ENCODE measurements at regions not wholly inside any gene's neighbourhood (a gene's known extent, or its start where the extent isn't known, plus 50 kb on each side); places are given as distances from the start of the nearest gene placed in this dataset.

DNA sequence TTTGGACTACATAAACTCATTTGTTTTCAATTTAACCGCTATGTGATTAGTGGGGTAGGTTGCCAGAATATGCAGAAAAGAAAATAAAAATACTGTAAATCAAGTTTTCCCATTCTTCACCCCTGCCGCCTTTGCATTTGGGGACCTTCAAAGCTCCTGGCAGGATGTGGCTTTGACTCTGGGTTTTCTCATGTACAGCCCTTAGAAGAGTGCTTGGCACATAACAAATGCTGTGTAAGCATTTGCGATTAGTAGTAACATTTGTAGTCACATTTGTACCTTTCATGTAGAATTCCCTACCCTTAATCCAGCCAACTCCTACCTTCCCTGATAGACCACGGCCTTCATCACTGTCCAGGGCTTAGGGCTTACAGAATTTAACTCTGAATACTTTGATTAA, 262.6 kb downstream of the MREG start:
- H3K4me3 ChIP-seq (ENCODE audit: control insufficient read depth, low read depth, low read length), result no peak overlapping the region
- no peak for DNase-seq (ENCODE audit: low read depth)
- TF ChIP-seq, protein P1, sequence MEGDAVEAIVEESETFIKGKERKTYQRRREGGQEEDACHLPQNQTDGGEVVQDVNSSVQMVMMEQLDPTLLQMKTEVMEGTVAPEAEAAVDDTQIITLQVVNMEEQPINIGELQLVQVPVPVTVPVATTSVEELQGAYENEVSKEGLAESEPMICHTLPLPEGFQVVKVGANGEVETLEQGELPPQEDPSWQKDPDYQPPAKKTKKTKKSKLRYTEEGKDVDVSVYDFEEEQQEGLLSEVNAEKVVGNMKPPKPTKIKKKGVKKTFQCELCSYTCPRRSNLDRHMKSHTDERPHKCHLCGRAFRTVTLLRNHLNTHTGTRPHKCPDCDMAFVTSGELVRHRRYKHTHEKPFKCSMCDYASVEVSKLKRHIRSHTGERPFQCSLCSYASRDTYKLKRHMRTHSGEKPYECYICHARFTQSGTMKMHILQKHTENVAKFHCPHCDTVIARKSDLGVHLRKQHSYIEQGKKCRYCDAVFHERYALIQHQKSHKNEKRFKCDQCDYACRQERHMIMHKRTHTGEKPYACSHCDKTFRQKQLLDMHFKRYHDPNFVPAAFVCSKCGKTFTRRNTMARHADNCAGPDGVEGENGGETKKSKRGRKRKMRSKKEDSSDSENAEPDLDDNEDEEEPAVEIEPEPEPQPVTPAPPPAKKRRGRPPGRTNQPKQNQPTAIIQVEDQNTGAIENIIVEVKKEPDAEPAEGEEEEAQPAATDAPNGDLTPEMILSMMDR (IDR thresholded peaks at IDR 0.05; ENCODE audit: control insufficient read depth, insufficient read depth, low read depth, low read length, missing control alignments), result no peak

DNA sequence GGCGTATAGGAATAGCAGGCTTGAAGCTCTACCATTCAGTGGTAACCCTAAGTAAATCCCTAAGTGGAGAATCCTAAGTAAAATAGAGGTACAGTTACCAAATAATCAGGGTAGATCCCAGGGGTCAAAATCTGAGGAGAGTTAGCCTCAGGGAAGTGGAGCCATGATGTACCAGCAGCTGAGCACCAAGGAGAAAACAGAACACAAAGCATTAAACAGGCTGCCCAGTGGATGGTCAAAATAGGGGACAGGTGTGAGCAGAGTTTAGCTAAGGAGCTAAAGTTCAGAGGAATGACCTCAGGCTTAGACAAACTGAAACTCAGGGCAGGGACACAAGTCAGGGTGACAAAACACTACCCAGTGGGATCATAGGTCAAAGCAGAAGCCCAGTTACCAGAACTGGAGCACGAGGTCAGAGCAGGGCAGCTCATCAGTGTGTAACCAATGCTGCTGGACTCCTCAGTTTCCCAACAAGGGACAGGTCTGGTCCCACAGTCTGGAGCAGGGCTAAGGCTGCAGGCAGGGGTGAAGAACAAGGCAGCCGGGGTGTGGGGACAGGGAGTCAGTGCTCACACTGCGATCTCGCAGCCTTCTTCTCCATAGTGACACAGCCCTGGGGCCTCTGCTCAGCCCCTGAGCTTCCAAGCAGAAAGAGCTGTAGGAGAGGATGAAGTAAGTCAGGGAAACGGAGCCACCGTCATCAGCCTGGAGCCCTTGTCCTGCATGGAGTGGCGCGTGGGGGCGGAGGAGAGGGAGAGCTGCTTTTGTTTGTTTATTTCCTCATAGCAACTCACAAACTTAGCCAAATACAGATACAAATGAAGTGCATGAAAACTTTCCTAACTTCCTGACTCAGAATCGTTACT, 264.0 kb downstream of the MREG start:
- DNase-seq (ENCODE audit: low read depth), result no peak
- TF ChIP-seq, protein P1 (IDR thresholded peaks at IDR 0.05; ENCODE audit: control insufficient read depth, insufficient read depth, low read depth, low read length, missing control alignments), result no peak
- no peak overlapping the region for H3K4me3 ChIP-seq (ENCODE audit: control insufficient read depth, low read depth, low read length)

DNA sequence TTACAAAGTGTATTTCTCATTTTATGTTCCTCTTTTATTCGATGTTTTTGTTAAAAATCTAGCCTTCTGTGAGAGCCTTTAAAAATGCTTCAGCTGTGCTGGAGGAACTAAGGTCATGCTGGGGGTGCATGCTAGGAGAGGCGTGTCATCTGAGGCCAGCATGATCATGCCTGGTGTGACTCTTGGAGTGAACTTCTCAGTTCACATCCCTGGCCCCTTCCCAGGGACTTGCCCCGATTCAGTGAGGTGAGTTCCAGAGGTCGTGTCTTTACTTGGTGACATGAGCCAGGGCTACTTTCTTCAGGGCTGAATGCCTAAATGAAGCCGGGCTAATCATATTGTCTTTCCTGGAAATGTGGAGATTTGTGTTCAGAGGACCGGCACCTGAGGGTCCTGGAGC, 264.9 kb downstream of the MREG start:
- no peak overlapping the region for H3K4me3 ChIP-seq (ENCODE audit: control insufficient read depth, low read depth, low read length)
- TF ChIP-seq, protein P1 (IDR thresholded peaks at IDR 0.05; ENCODE audit: control insufficient read depth, insufficient read depth, low read depth, low read length, missing control alignments), result no peak
- no peak for DNase-seq (ENCODE audit: low read depth)

DNA sequence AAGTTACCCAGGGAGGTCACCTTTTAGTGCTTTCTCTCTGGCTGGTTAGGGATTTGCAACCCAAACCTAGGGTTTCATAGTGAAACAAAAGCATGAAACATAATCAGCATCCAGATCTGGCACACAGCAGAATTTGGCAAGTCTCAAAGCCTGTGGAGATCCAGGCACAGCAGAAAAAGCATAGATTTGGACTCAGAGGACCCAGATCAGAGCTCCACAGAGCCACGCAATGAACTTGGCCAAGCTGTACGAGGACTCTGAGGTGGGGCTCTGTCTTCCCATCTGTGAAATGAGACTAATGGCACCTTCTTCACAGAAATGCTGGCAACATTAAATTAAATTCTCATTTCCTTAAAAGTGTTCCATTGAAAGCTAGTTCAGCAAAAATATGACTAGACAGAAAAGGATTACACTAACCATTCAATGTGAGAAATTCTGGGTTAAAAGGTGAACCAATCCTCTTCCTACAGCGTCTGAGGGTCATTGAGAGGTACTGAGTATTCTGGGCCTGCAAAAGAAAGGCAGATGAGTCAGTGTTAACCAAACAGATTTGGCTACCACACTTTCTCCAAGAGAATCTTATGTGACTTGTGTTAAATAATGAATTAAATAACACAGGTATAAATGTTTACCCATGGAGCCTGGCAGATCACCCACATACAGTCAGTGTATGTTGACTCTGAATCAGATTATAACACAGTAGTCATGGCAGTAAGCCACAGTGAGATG, 266.3 kb downstream of the MREG start:
- DNase-seq (ENCODE audit: low read depth), result no peak
- TF ChIP-seq, protein P1 (IDR thresholded peaks at IDR 0.05; ENCODE audit: control insufficient read depth, insufficient read depth, low read depth, low read length, missing control alignments), result no peak
- H3K4me3 ChIP-seq (ENCODE audit: control insufficient read depth, low read depth, low read length), result no peak overlapping the region

DNA sequence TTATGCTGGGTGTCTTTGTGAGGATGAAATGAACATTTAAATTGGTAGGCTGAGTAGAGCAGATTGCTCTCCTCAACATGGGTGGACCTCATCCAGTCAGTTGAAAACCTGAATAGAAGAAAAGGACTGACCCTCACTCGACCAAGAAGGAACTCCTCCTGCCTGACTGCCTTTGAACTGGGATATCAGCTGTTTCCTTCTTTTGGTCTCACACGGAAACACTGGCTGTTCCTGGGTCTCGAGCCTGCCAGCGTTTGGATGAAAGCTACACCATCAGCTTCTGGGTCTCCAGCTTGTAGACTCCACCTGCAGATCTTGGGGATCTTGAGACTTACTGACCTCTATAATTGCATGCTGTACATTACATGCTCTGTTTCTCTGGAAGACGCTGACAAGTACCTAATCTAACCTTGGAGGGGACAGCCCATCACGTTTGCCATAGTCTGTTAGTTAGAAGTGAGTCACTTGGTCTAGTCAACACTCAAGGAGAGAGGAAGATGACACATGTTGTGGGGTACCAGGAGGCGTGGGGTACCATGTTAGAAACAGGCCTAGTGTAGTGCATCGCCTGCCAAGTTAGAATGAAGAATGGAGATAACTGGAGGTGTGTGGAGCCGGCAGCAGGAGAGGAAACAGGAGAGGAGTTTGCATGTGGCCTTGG, 267.0 kb downstream of the MREG start:
- DNase-seq (ENCODE audit: low read depth), result no peak
- TF ChIP-seq, protein P1 (IDR thresholded peaks at IDR 0.05; ENCODE audit: control insufficient read depth, insufficient read depth, low read depth, low read length, missing control alignments), result no peak
- no peak overlapping the region for H3K4me3 ChIP-seq (ENCODE audit: control insufficient read depth, low read depth, low read length)

DNA sequence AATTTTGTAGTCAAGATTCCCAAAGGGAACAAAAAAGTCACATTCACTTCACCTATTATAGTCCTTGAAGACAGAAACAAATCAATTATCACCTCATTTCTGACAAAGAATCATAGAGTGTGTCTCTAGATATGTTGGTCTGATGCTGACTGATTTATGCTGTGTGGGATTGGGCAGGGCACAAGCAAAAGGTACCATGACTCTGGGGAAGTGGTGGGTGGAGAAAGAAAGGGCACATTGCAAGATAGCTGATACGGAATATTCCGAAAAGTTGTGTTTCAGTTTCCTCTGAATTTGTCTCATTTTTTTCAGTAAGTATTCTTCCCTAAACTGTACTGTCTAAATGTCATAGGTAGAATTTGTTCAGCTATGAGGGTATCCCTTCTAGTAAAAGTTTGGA, 268.0 kb downstream of the MREG start:
- DNase-seq (ENCODE audit: low read depth), result no peak
- TF ChIP-seq, protein P1 (IDR thresholded peaks at IDR 0.05; ENCODE audit: control insufficient read depth, insufficient read depth, low read depth, low read length, missing control alignments), result no peak
- H3K4me3 ChIP-seq (ENCODE audit: control insufficient read depth, low read depth, low read length), result no peak overlapping the region
